Right lobe of liver (tissue), 6 donors: ENCODE measurements at regions not wholly inside any gene's neighbourhood (a gene's known extent, or its start where the extent isn't known, plus 50 kb on each side); places are given as distances from the start of the nearest gene placed in this dataset.

Experiments used
- ATAC-seq, 4 donors: fragments of 200-7000 bp; cut with Tn5 transposase; one replicate each; pipeline ENCODE4 v1.9.1; 2020; ENCODE audit warnings: mild to moderate bottlenecking in 4 of 4, moderate library complexity in 4 of 4
- DNase-seq, 3 donors: peaks; one replicate each; pipeline ENCODE4 v3.0.0-alpha.2; 2020
- H3K27ac ChIP-seq, 3 donors: fragments of 200-600 bp; one replicate each; pipeline ENCODE4 v1.8.0; 2022
- H3K27me3 ChIP-seq, 2 donors: fragments of 200-600 bp; one replicate each; pipeline ENCODE4 v1.8.0; 2022
- H3K36me3 ChIP-seq, 4 donors: fragments of 200-600 bp; sonication (generic) in 1 of 4; one replicate each; pipeline versions ENCODE4 v1.5.1 to v1.8.0; 2017 to 2022; ENCODE audit warnings: control low read depth in 1 of 4
- H3K4me1 ChIP-seq, 4 donors: fragments of 200-600 bp; sonication (generic) in 1 of 4; one replicate each; pipeline versions ENCODE4 v1.5.1 to v1.8.0; 2017 to 2022; ENCODE audit warnings: control low read depth in 1 of 4
- H3K4me3 ChIP-seq, 3 donors: fragments of 200-600 bp; one replicate each; pipeline ENCODE4 v1.8.0; 2022
- H3K9me3 ChIP-seq, 4 donors: fragments of 200-600 bp; sonication (generic) in 1 of 4; one replicate each; pipeline versions ENCODE4 v1.5.1 to v1.8.0; 2017 to 2022; ENCODE audit warnings: control low read depth in 1 of 4
- POLR2A ChIP-seq: fragments of 450-650 bp; IDR thresholded peaks from one replicate; pipeline ENCODE4 v1.6.1; 2017; ENCODE audit warnings: antibody characterized with exemption, mild to moderate bottlenecking
- WGBS: methylation state at CpG from one replicate; pipeline ENCODE4 v1.1.6; 2018; ENCODE audit warnings: low coverage, low lambda C conversion rate; ENCODE audit not compliant: insufficient coverage; ENCODE audit errors: missing lambda C conversion rate; 5-methylcytosine and 5-hydroxymethylcytosine counted together
- intact Hi-C, 2 donors: fragments of 100-400 bp; cut with DNase I; formaldehyde crosslinking; loops; one replicate each; pipeline versions ENCODE4 v1.11.2 to v1.14.1; 2022
- TF ChIP-seq, protein P1 (sequence below), 4 donors: fragments of 200-600 bp in 3 of 4; fragments of 450-650 bp in 1 of 4; IDR thresholded peaks; one replicate each; pipeline versions ENCODE4 v1.5.1 to v1.8.0; 2016 to 2022; ENCODE audit warnings: antibody characterized with exemption in 4 of 4, mild to moderate bottlenecking in 2 of 4
- donor health status: DM: no; HTN: yes; CAD: no.
- donor health status: DM: no; HTN: no; CAD: no.
- donor health status: DM: no; HTN: no; CAD: no.
- donor health status: DM: no; HTN: yes; CAD: no.
- donor health status: DM: no; HTN: yes; CAD: no.

DNA sequence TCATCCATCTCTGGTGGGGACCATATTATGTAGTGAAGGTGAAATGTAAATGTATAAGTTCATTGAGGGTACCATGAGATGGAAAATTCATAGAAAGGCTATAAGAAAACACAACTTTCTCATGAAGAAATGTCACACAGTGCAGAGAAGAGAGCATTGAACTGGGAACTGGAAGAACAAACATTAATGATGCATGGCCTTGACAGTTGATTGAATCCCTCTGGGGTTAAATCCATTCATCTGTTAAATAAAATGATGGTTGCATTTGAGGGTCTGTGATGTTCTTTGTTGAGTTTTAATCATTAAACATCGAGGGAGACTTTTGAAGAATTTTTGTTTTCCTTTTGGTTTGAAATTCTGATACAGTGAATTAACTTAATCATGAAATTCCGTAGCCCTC lies 1401.4 kb downstream of the FAM181B start:
- H3K27me3 ChIP-seq = no peaks in the 10 kb centered on the region
- 33% methylated on average over 2 of the region's 2 CpGs for WGBS
- ATAC-seq (no peak), DNase-seq (no peak)
- intact Hi-C loops = no loop called here
- H3K4me1 ChIP-seq = no peaks in the 10 kb centered on the region
- no peak overlapping the region for H3K4me3 ChIP-seq
- TF ChIP-seq POLR2A = no peak
- TF ChIP-seq, protein P1, sequence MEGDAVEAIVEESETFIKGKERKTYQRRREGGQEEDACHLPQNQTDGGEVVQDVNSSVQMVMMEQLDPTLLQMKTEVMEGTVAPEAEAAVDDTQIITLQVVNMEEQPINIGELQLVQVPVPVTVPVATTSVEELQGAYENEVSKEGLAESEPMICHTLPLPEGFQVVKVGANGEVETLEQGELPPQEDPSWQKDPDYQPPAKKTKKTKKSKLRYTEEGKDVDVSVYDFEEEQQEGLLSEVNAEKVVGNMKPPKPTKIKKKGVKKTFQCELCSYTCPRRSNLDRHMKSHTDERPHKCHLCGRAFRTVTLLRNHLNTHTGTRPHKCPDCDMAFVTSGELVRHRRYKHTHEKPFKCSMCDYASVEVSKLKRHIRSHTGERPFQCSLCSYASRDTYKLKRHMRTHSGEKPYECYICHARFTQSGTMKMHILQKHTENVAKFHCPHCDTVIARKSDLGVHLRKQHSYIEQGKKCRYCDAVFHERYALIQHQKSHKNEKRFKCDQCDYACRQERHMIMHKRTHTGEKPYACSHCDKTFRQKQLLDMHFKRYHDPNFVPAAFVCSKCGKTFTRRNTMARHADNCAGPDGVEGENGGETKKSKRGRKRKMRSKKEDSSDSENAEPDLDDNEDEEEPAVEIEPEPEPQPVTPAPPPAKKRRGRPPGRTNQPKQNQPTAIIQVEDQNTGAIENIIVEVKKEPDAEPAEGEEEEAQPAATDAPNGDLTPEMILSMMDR (IDR thresholded peaks at IDR 0.05) = no peak
- no peaks in the 10 kb centered on the region for H3K9me3 ChIP-seq
- no peak overlapping the region for H3K27ac ChIP-seq
- H3K36me3 ChIP-seq = no peaks in the 10 kb centered on the region

DNA sequence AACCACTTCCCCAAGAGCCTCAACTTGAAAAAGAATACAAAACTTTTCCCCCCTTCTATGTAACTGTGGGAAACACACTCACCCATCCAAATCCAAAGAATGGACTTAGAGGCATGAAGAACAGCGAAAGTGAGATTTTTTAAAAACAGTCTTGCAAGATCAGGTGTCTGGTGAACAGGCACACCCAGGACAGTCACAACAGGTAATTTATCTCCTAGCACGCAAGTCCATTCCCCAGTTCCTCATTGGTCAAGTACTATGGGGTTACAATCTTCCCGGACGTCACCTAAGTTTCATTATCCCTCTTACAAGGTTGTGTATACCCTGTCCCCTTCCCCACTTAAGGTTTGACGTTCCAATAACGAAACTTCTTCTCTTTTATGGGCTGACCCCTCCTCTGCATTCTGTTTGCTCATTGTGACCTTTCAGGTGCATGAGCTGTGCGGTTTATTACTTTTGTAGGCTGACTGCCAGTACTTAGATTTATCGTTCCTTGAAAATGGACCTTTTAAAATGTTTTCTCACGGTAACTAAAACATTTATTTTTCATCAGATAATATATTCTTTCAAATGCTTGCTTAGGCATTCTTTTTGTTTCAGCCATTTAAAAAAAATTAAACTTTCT lies 1401.9 kb downstream of the FAM181B start:
- no peaks in the 10 kb centered on the region for H3K36me3 ChIP-seq
- TF ChIP-seq, protein P1 (IDR thresholded peaks at IDR 0.05) = no peak
- no peak for TF ChIP-seq POLR2A
- DNase-seq (no peak), ATAC-seq (no peak)
- 61% methylated on average over 7 of the region's 9 CpGs for WGBS
- no peak overlapping the region for H3K4me3 ChIP-seq
- no peaks in the 10 kb centered on the region for H3K9me3 ChIP-seq
- intact Hi-C loops = no loop called here
- no peaks in the 10 kb centered on the region for H3K4me1 ChIP-seq
- no peak overlapping the region for H3K27ac ChIP-seq
- no peaks in the 10 kb centered on the region for H3K27me3 ChIP-seq

DNA sequence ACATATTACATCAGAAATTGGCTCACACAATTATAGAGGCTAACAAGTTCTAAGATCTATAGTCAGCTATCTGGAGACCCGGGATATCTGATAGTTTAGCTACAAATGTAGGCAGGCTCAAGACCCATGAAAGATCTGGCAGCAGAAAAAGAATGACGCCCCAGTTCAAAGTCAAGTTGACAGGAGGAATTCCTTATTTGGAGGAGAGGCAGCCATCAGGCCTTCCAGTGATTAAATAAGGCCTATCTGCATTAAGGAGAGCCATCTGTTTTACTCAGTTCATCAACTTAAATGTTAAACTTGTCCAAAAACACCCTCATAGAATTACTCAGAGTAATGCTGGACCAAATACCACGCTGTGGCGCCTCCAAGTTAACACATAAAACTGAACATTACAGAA lies 1402.6 kb downstream of the FAM181B start:
- Histone ChIP-seq H3K27ac (no peak overlapping the region), H3K4me1 (no peaks in the 10 kb centered on the region), H3K27me3 (no peaks in the 10 kb centered on the region), H3K36me3 (no peaks in the 10 kb centered on the region), H3K9me3 (no peaks in the 10 kb centered on the region), H3K4me3 (no peak overlapping the region)
- intact Hi-C loops = no loop called here
- ATAC-seq (no peak), DNase-seq (no peak)
- TF ChIP-seq, protein P1 (IDR thresholded peaks at IDR 0.05) = no peak
- no peak for TF ChIP-seq POLR2A
- WGBS = 59% methylated on average over 4 of the region's 4 CpGs

DNA sequence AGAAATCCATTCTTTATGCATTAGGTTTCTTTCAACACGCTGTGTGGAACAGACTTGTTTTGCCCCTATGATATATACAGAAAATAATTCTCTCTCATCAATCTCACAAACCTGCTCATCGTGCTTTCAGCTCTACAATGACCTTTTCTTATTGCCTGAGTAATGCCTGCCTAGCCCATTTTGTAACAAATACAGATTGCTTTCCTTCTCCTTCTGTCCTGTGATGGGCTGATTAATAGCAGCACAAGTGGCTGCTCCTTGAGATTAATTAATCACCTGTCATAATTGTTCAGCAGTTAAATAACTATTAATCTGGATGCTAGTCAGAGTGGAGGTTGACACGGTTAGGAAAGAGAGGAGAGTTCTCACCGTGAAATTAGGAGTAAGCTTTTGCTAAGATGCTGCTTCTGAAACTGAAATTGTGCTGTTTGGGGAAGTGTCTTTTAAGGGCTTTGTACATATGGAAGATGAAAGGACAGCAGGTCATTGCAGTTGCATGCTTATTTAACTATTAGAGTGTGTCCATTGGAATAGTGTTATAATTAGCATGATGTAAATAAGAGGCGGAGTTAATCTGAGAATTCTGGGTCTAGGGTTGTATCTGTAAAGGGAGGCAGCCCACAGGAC lies 1430.5 kb downstream of the FAM181B start:
- WGBS = 42% methylated on average over 5 of the region's 5 CpGs
- Histone ChIP-seq H3K27me3 (no peaks in the 10 kb centered on the region), H3K36me3 (no peaks in the 10 kb centered on the region), H3K27ac (no peak overlapping the region), H3K4me1 (no peaks in the 10 kb centered on the region), H3K9me3 (no peaks in the 10 kb centered on the region), H3K4me3 (no peak overlapping the region)
- ATAC-seq = no peak
- DNase-seq = no peak
- TF ChIP-seq POLR2A = no peak
- TF ChIP-seq, protein P1 (IDR thresholded peaks at IDR 0.05) = no peak
- intact Hi-C loops = no loop called here
